ENCODE measurements at regions not wholly inside any gene's neighbourhood (a gene's known extent, or its start where the extent isn't known, plus 50 kb on each side); places are given as distances from the start of the nearest gene placed in this dataset. TPM values are rescaled to one million over a fixed set of nuclear protein-coding genes. Genes with fewer than 3 reads are reported as not detected.

GRCh38 chr21:17462276-17462981, 50.4 kb upstream of the CXADR start:
- no peak for DNase-seq (ENCODE audit: low spot score in 2 of 2)
- 81 to 82% methylated on average over 16 of the region's 16 CpGs for WGBS, 2 donors
- no peaks in the 10 kb centered on the region for H3K27me3 ChIP-seq
- H3K9me3 ChIP-seq: no peaks in the 10 kb centered on the region
- no peaks in the 10 kb centered on the region for H3K36me3 ChIP-seq
- TF ChIP-seq CTCF (IDR thresholded peaks at IDR 0.05) (no peak), POLR2A (IDR thresholded peaks at IDR 0.05) (no peak), EP300 (IDR thresholded peaks at IDR 0.05) (no peak)
- H3K4me3 ChIP-seq: no peak overlapping the region
- H3K27ac ChIP-seq: no peak overlapping the region
- no peaks in the 10 kb centered on the region for H3K4me1 ChIP-seq

Small RNAs in the stretch of these regions (small RNA-seq; reads per million reads assigned to genes)
- gene MIR125B2 (334 reads per million, percentile 97 among the genes with 10 or more reads in this experiment), gene MIR99A (194 reads per million, percentile 96 among the genes with 10 or more reads in this experiment), gene MIRLET7C (3,668 reads per million, percentile 99 among the genes with 10 or more reads in this experiment), gene RNU1-98P (not detected), gene RNU6-113P (not detected), gene RNU6-426P (not detected), gene SNORD74B (not detected)
